GM23248 (cell line): ENCODE measurements at regions not wholly inside any gene's neighbourhood (a gene's known extent, or its start where the extent isn't known, plus 50 kb on each side); places are given as distances from the start of the nearest gene placed in this dataset.

Experiments
- EZH2 ChIP-seq: fragments of 200-600 bp; sonication (generic); IDR thresholded peaks from 2 replicates; pipeline ENCODE4 v1.6.1; 2018; ENCODE audit warnings: antibody characterized with exemption, mild to moderate bottlenecking; ENCODE audit not compliant: insufficient read depth, poor library complexity, severe bottlenecking
- EZH2phosphoT487 ChIP-seq: fragments of 200-600 bp; sonication (generic); IDR thresholded peaks from 2 replicates; pipeline ENCODE4 v1.6.1; 2018; ENCODE audit warnings: antibody characterized with exemption, moderate library complexity, mild to moderate bottlenecking, low read depth; ENCODE audit not compliant: insufficient read depth

GRCh38 chr10:117470733-117471132 lies 71.8 kb upstream of the EMX2 start:
- TF ChIP-seq EZH2phosphoT487: no peak
- no peak for TF ChIP-seq EZH2
